ENCODE measurements at regions not wholly inside any gene's neighbourhood (a gene's known extent, or its start where the extent isn't known, plus 50 kb on each side); places are given as distances from the start of the nearest gene placed in this dataset.
"Not testable (repeated sequence)": the region's sequence is repeated elsewhere in the genome, so short reads cannot be mapped to it uniquely, and the experiment has no call there.

DNA sequence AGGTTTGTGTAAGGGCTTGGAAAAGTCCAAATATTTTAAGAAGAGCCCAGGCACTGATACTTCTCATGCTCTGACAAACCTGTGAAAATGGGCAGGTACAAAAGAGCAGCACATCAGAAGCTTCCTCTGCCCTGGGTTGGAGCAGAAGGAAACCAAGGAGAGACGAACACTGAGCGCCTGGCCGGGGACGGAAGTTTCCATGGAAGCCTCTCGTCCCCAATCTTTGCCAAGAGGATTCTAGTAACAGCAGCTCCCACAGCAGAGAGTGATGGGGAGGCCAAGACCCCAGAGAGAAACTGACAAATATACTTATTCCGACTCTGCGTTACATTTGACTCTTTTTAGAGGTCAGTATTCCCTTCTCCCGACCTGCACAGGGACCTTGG is 268.5 kb downstream of the C16orf95 start:
- no peak overlapping the region for H3K4me3 ChIP-seq (ENCODE audit: low read depth, low read length)
- H3K27me3 ChIP-seq (ENCODE audit: control insufficient read depth, insufficient read depth, low read length) = peaks cover 24% of the 10 kb centered on the region
- no peaks in the 10 kb centered on the region for H3K36me3 ChIP-seq (ENCODE audit: control insufficient read depth, insufficient read depth, low read length)
- peaks cover 17% of the 10 kb centered on the region for H3K4me1 ChIP-seq (ENCODE audit: control insufficient read depth, insufficient read depth, low read length)
- WGBS (ENCODE audit: insufficient coverage) = 72% methylated on average over 8 of the region's 8 CpGs
- no peak for DNase-seq (ENCODE audit: low read depth in 4 of 6, low spot score in 6 of 6)
- H3K9me3 ChIP-seq (ENCODE audit: control insufficient read depth, insufficient read depth, low read length) = no peaks in the 10 kb centered on the region
- H3K27ac ChIP-seq (ENCODE audit: low read depth, low read length) = no peak overlapping the region

DNA sequence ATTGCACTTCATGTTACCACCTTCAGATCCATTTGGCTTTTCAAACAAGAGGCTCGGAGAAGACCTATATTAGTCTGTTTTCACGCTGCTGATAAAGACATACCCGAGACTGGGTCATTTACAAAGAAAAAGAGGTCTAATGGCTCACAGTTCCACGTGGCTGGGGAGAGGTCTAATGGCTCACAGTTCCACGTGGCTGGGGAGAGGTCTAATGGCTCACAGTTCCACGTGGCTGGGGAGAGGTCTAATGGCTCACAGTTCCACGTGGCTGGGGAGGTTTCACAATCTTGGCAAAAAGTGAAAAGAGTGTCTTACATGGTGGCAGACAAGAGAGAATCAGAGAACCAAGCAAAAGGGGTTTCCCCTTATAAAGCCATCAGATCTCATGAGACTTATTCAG is 268.0 kb downstream of the C16orf95 start:
- peaks cover 25% of the 10 kb centered on the region for H3K27me3 ChIP-seq (ENCODE audit: control insufficient read depth, insufficient read depth, low read length)
- not testable (repeated sequence) for H3K9me3 ChIP-seq (ENCODE audit: control insufficient read depth, insufficient read depth, low read length)

DNA sequence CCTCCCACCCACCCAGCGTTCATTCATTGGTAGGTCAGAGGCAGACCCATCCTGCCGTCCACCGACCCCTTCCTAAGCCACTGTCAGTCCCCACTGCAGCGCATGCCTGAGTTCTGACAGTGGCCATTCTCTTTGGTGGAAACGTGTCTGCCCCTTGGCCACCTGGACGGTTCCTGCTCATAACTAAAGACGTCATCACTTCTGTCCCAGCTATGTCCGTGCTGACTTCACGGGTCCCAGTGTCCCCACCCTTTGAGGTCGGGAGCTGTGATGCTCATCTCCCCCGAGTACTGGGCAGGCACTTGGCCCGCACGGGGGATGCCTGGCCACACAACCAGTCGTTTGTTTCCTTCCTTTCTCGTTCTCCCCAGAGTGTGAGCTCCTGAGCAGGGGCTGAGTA is 267.1 kb downstream of the C16orf95 start:
- no peaks in the 10 kb centered on the region for H3K36me3 ChIP-seq (ENCODE audit: control insufficient read depth, insufficient read depth, low read length)
- H3K4me1 ChIP-seq (ENCODE audit: control insufficient read depth, insufficient read depth, low read length) = peaks cover 12% of the 10 kb centered on the region
- no peak overlapping the region for H3K4me3 ChIP-seq (ENCODE audit: low read depth, low read length)
- H3K9me3 ChIP-seq (ENCODE audit: control insufficient read depth, insufficient read depth, low read length) = no peaks in the 10 kb centered on the region
- 70% methylated on average over 14 of the region's 15 CpGs for WGBS (ENCODE audit: insufficient coverage)
- H3K27me3 ChIP-seq (ENCODE audit: control insufficient read depth, insufficient read depth, low read length) = peaks cover 29% of the 10 kb centered on the region
- no peak for DNase-seq (ENCODE audit: low read depth in 4 of 6, low spot score in 6 of 6)
- no peak overlapping the region for H3K27ac ChIP-seq (ENCODE audit: low read depth, low read length)

More for the DNA sequence above, 268.0 kb downstream of the C16orf95 start:
- not testable (repeated sequence) for H3K4me3 ChIP-seq (ENCODE audit: low read depth, low read length); DNase-seq (ENCODE audit: low read depth in 4 of 6, low spot score in 6 of 6); H3K27ac ChIP-seq (ENCODE audit: low read depth, low read length); H3K36me3 ChIP-seq (ENCODE audit: control insufficient read depth, insufficient read depth, low read length)
- 72% methylated on average over 6 of the region's 7 CpGs for WGBS (ENCODE audit: insufficient coverage)
- H3K4me1 ChIP-seq (ENCODE audit: control insufficient read depth, insufficient read depth, low read length) = peaks cover 12% of the 10 kb centered on the region

DNA sequence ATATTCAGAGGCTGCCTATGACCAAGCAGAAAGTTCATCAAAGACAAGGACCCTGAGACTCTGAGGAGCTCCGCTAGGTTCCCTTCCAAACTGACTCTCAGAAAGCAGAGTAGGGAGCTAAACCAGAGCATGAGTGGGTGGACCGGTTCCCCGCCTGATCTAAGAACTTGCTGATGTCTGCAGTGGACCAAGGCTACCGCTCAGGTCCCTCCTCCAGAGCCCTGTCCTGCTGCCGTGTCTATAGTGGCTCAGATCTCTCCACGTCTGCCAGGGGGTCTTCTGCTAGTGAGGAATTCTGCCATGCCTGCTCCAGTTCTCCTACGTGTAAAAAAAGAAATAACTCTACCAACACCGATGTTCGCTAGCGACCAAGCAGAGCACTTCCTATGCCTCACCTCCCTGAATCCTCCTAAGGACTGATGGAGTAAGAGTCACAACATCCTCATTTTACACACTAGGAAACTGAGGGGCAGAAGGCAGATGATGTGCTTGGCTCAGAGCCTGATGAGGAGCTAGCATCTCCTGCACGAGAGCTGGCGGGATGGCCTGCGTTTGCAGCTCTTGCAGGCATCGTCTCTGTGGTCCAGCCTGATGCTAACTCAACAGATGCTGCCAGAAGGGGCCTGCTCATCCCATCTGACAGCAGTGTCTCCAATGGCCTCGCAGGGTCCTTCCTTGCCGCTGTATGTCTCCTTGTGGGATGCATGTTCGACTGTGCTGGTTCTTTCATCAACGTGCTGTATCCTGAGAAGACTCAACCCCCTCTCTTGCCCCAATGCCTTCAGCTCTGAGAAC is 265.5 kb downstream of the C16orf95 start:
- H3K36me3 ChIP-seq (ENCODE audit: control insufficient read depth, insufficient read depth, low read length) = no peaks in the 10 kb centered on the region
- H3K9me3 ChIP-seq (ENCODE audit: control insufficient read depth, insufficient read depth, low read length) = no peaks in the 10 kb centered on the region
- H3K4me3 ChIP-seq (ENCODE audit: low read depth, low read length) = no peak overlapping the region
- H3K27ac ChIP-seq (ENCODE audit: low read depth, low read length) = no peak overlapping the region
- WGBS (ENCODE audit: insufficient coverage) = 81% methylated on average over 17 of the region's 18 CpGs
- peaks cover 32% of the 10 kb centered on the region for H3K27me3 ChIP-seq (ENCODE audit: control insufficient read depth, insufficient read depth, low read length)
- DNase-seq (ENCODE audit: low read depth in 4 of 6, low spot score in 6 of 6) = peak in 1 of 6 donors; percentile 37
- peaks cover 12% of the 10 kb centered on the region for H3K4me1 ChIP-seq (ENCODE audit: control insufficient read depth, insufficient read depth, low read length)

DNA sequence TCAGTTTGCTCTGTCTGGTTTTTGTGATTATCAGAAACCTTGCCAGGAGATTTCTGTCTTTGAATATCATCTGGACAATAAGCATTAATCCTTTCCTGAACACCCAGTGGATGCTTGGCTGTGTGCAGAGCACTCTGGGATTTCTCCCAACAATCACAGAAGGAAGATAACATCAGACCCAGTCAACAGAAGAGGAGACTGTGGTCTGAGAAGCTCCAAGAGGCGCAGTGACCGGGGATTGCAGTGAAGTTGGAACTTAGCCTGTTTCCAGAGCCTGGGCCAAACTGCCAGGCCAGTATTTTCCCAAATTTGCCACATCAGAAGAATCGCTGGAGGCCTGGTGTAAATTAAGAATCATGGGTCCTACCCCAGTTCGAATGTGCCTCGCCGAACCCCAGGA is 264.7 kb downstream of the C16orf95 start:
- no peaks in the 10 kb centered on the region for H3K9me3 ChIP-seq (ENCODE audit: control insufficient read depth, insufficient read depth, low read length)
- 94% methylated on average over 3 of the region's 6 CpGs for WGBS (ENCODE audit: insufficient coverage)
- H3K36me3 ChIP-seq (ENCODE audit: control insufficient read depth, insufficient read depth, low read length) = no peaks in the 10 kb centered on the region
- H3K4me3 ChIP-seq (ENCODE audit: low read depth, low read length) = no peak overlapping the region
- H3K4me1 ChIP-seq (ENCODE audit: control insufficient read depth, insufficient read depth, low read length) = peaks cover 9% of the 10 kb centered on the region
- peak overlapping the region; percentile 7 for H3K27ac ChIP-seq (ENCODE audit: low read depth, low read length)
- peaks cover 32% of the 10 kb centered on the region for H3K27me3 ChIP-seq (ENCODE audit: control insufficient read depth, insufficient read depth, low read length)
- DNase-seq (ENCODE audit: low read depth in 4 of 6, low spot score in 6 of 6) = no peak

DNA sequence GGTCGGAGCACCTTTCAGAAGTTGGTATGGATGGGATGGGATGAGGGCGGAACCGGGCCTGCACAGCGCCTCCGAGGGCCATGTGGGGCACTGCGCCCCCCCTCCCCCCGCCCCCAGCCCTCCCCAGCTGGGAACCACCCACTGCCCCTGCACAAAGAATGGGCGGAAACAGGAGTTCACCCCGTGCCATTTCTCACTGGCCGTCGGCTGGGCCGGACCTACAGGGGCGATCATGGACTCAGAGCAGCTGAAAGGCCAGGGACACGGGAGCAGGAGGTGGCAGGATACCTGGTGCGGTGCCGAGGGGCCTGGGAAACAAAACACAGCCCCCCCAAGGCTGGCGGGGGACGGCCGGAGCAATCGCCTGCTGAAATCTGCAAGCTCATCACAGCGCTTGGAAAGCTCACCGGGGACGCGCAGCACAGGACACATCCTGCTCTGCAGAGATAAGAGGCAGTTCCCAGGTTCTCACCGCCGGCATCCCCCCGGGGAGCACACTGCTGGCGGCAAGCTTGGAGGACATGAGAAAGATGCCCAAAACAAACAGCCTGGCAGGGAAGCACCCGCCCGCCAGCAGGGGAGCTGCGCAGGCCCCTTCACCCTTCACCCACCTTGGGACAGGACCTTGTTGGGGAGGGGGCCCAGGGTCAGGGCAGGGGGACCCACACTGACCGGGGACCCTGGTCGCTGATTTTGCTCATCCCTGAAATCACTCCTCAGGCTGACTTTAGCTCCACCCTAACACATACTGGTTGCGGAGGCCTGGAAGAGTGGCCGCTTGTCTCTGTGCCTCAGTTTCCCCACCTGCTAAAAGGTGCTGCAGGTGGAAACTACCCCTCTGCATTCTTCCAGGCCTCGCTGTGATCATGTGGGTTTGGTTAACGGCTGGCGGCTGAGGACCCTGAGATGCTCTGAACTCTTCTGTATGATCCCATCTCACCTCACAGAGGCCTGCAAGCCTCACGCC is 263.9 kb downstream of the C16orf95 start:
- H3K4me1 ChIP-seq (ENCODE audit: control insufficient read depth, insufficient read depth, low read length) = peaks cover 9% of the 10 kb centered on the region
- no peak for DNase-seq (ENCODE audit: low read depth in 4 of 6, low spot score in 6 of 6)
- H3K36me3 ChIP-seq (ENCODE audit: control insufficient read depth, insufficient read depth, low read length) = no peaks in the 10 kb centered on the region
- no peak overlapping the region for H3K27ac ChIP-seq (ENCODE audit: low read depth, low read length)
- H3K9me3 ChIP-seq (ENCODE audit: control insufficient read depth, insufficient read depth, low read length) = no peaks in the 10 kb centered on the region
- 48% methylated on average over 27 of the region's 39 CpGs for WGBS (ENCODE audit: insufficient coverage)
- no peak overlapping the region for H3K4me3 ChIP-seq (ENCODE audit: low read depth, low read length)
- peaks cover 29% of the 10 kb centered on the region for H3K27me3 ChIP-seq (ENCODE audit: control insufficient read depth, insufficient read depth, low read length)

DNA sequence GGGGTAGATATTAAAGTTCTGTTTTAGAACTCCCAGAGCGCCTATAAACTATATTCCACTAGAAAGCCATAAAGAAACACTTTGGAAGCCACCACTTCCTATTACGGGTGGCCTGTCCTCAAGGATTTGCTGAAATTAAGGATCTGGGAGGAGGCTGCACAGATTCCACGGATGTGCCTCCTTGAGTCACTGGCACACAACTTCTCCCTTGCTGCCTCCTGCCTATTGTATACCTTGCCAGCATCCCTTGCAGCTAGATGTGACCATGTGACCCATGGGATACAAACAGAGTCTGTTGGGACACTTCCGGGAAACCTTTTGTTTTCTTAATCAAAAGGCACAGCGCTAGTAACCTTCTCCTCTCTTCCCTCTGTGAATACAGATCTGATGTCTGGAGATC is 263.0 kb downstream of the C16orf95 start:
- no peaks in the 10 kb centered on the region for H3K36me3 ChIP-seq (ENCODE audit: control insufficient read depth, insufficient read depth, low read length)
- no peak overlapping the region for H3K27ac ChIP-seq (ENCODE audit: low read depth, low read length)
- no peak for DNase-seq (ENCODE audit: low read depth in 4 of 6, low spot score in 6 of 6)
- no peak overlapping the region for H3K4me3 ChIP-seq (ENCODE audit: low read depth, low read length)
- H3K4me1 ChIP-seq (ENCODE audit: control insufficient read depth, insufficient read depth, low read length) = peaks cover 9% of the 10 kb centered on the region
- 100% methylated on average over 3 of the region's 5 CpGs for WGBS (ENCODE audit: insufficient coverage)
- H3K9me3 ChIP-seq (ENCODE audit: control insufficient read depth, insufficient read depth, low read length) = no peaks in the 10 kb centered on the region
- H3K27me3 ChIP-seq (ENCODE audit: control insufficient read depth, insufficient read depth, low read length) = peaks cover 25% of the 10 kb centered on the region

DNA sequence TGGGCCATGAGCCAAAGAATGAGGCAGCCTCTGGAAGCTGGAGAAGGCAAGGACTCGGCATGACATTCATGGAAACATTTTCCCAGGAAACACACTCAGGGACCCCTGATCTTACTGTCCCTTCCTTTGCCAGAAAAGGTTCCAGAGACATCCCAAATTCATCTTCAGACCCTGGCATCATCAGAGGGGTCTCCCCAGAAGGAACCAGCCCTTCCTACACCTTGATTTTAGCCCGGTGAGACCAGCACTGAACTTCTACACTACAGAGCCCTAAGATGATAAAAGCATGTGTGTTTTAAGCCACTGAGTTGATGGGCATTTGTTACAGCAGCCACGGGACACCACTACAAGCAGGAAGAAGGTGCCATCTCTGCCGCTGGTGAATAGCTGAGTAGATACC is 262.3 kb downstream of the C16orf95 start:
- Histone ChIP-seq H3K36me3 (ENCODE audit: control insufficient read depth, insufficient read depth, low read length) (no peaks in the 10 kb centered on the region), H3K9me3 (ENCODE audit: control insufficient read depth, insufficient read depth, low read length) (no peaks in the 10 kb centered on the region), H3K27me3 (ENCODE audit: control insufficient read depth, insufficient read depth, low read length) (peaks cover 26% of the 10 kb centered on the region), H3K4me3 (ENCODE audit: low read depth, low read length) (no peak overlapping the region), H3K27ac (ENCODE audit: low read depth, low read length) (no peak overlapping the region), H3K4me1 (ENCODE audit: control insufficient read depth, insufficient read depth, low read length) (peaks cover 9% of the 10 kb centered on the region)
- DNase-seq (ENCODE audit: low read depth in 4 of 6, low spot score in 6 of 6) = no peak
- WGBS (ENCODE audit: insufficient coverage) = 93% methylated on average over 3 of the region's 4 CpGs

DNA sequence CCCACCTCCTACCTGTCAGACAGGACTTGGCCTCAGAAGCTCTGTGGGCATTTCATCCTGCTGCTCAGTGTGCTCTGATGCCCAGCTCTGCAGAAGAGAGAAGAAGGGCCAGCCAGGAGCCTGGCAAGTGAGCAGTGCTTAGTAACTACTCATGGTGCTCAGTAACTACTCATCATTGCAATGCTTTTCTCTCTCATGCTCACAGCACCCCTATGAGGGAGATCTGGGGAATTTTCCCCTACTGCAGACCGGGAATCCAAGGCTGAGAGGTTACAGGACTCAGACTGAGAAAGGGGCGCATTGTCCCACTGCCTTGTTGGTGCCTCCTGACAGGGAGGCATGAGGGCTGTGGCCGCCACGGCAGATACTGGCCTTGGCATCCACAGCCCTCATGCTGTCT is 261.1 kb downstream of the C16orf95 start:
- 65% methylated on average over 4 of the region's 4 CpGs for WGBS (ENCODE audit: insufficient coverage)
- Histone ChIP-seq H3K27ac (ENCODE audit: low read depth, low read length) (no peak overlapping the region), H3K4me3 (ENCODE audit: low read depth, low read length) (no peak overlapping the region), H3K27me3 (ENCODE audit: control insufficient read depth, insufficient read depth, low read length) (peaks cover 29% of the 10 kb centered on the region), H3K36me3 (ENCODE audit: control insufficient read depth, insufficient read depth, low read length) (no peaks in the 10 kb centered on the region), H3K4me1 (ENCODE audit: control insufficient read depth, insufficient read depth, low read length) (peaks cover 9% of the 10 kb centered on the region), H3K9me3 (ENCODE audit: control insufficient read depth, insufficient read depth, low read length) (no peaks in the 10 kb centered on the region)
- DNase-seq (ENCODE audit: low read depth in 4 of 6, low spot score in 6 of 6) = no peak
